AG04449 (cell line): ENCODE measurements at regions not wholly inside any gene's neighbourhood (a gene's known extent, or its start where the extent isn't known, plus 50 kb on each side); places are given as distances from the start of the nearest gene placed in this dataset.
A peak's percentile ranks its signal among the peaks of the same experiment; 100 is the strongest.

Experiments
- CTCF ChIA-PET: fragments of 350-600 bp; formaldehyde crosslinking; extraction: SDS; loops from one replicate; lab custom pipeline; 2021; ENCODE audit warnings: antibody characterized with exemption; lab: Yijun Ruan, JAX
- POLR2A ChIA-PET: fragments of 400-600, 350-600 bp; formaldehyde crosslinking; extraction: SDS; loops from one replicate; lab custom pipeline; 2020; ENCODE audit warnings: antibody characterized with exemption, inconsistent platforms; lab: Yijun Ruan, JAX
- DNase-seq: peaks from one replicate; pipeline ENCODE4 v3.0.0-alpha.2; 2010; ENCODE audit warnings: low read depth, low spot score
- H3K4me3 ChIP-seq: 2 replicates; pipeline ENCODE4 v1.5.1; 2011; ENCODE audit warnings: low read depth, mild to moderate bottlenecking, control low read depth, low read length
- TF ChIP-seq, protein P1 (sequence below): IDR thresholded peaks from one replicate; pipeline ENCODE4 v1.5.1; 2011; ENCODE audit warnings: mild to moderate bottlenecking, moderate library complexity, low read length, control low read depth, inconsistent platforms; ENCODE audit not compliant: insufficient read depth; ENCODE audit errors: missing control alignments

DNA sequence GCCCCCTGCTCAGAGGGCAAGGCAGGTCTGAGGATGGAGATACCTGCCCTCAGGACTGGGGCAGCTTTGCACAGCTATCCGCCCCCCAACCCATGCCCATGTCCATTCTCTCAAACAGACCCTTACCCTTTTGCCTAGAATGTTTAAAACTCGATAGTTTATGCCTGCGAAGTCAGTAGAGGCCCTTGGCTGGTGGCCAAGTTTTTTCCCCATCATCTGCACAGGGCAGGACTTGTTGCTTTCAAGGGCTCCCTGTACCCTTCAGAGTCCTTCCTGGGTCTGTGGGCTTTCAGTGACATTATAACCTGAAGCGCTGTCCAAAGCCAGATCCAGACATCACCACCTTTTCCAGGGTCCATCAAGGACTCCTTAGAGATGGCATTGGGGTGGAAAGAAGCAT, 148.7 kb upstream of the ZNF644 start:
- ChIA-PET CTCF (interaction anchor here (2.0 kb wide), 1 partner anchor 109 kb away, joined by 13 read pairs; no protein-coding TSS in a partner anchor), POLR2A (no interaction called here)
- no peak overlapping the region for H3K4me3 ChIP-seq
- TF ChIP-seq, protein P1, sequence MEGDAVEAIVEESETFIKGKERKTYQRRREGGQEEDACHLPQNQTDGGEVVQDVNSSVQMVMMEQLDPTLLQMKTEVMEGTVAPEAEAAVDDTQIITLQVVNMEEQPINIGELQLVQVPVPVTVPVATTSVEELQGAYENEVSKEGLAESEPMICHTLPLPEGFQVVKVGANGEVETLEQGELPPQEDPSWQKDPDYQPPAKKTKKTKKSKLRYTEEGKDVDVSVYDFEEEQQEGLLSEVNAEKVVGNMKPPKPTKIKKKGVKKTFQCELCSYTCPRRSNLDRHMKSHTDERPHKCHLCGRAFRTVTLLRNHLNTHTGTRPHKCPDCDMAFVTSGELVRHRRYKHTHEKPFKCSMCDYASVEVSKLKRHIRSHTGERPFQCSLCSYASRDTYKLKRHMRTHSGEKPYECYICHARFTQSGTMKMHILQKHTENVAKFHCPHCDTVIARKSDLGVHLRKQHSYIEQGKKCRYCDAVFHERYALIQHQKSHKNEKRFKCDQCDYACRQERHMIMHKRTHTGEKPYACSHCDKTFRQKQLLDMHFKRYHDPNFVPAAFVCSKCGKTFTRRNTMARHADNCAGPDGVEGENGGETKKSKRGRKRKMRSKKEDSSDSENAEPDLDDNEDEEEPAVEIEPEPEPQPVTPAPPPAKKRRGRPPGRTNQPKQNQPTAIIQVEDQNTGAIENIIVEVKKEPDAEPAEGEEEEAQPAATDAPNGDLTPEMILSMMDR, result no peak
- DNase-seq, result no peak

DNA sequence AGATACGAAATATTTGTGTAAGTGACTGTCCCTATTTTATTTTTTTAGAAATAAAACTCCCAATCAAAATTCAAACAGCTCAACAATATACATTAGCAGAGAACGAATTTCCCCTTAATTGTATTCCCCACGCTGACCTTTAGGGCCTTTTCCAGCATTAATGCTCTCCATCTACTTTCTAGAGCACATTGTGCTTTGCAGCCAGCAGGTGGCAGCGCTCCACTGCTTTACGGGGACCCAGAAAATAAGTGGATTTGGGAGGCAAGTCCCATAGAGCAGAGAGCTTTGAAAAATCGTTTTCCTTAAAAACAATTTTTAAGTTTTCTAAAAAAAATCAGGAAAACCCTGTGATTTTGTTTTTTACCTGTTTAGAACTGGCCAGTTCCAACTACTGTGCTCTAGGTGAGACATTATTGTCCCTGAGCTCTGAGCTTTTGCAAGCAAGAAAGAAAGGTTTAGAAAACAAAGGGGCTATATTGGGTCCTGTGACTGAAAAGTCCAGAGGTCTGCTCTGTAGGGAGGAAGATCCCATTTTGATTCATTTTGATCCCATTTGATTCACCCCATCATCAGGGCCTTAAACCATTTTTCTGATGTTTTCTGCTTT, 144.4 kb upstream of the ZNF644 start:
- no peak for DNase-seq
- TF ChIP-seq, protein P1, result peak; percentile 81
- H3K4me3 ChIP-seq, result no peak overlapping the region
- ChIA-PET POLR2A (no interaction called here), CTCF (interaction anchor here (0.6 to 5.1 kb wide), 46 partner anchors 10 to 1386 kb away, joined by 3 to 107 read pairs (median 4); no protein-coding TSS in a partner anchor)

DNA sequence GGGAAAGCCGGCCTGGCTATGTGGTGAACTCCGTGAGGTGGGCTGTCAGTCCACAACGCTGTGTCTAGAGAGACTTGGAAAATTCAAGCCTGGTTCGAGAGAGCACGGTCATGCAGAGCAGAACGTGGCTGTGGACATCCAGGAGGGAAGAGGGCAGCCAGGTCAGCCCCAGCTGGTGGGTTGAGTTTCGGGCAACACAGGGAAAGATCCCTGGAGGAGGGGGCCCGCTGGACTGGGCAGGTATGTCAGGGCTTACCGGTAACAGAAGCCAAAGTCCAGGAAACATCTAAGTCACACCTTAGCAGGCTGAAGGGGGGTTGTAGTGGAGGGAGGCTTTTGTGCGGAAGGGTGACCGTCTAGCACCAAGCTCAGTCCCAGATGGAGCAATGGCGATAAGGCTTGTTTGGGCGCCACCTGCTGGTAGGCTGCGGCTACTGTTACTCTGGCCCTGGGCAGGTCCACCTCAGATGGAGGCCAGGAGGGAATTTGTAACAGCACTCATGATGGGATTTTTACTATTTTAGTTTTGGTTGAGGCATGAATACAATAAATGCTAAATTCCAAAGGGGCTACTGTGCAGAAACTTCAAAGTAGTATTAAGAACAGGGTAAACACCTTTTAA, 143.3 kb upstream of the ZNF644 start:
- ChIA-PET CTCF (interaction anchor here (0.6 to 5.1 kb wide), 35 partner anchors 10 to 1385 kb away, joined by 3 to 107 read pairs (median 5); no protein-coding TSS in a partner anchor), POLR2A (no interaction called here)
- no peak for DNase-seq
- TF ChIP-seq, protein P1, result peak; percentile 95
- H3K4me3 ChIP-seq, result no peak overlapping the region

DNA sequence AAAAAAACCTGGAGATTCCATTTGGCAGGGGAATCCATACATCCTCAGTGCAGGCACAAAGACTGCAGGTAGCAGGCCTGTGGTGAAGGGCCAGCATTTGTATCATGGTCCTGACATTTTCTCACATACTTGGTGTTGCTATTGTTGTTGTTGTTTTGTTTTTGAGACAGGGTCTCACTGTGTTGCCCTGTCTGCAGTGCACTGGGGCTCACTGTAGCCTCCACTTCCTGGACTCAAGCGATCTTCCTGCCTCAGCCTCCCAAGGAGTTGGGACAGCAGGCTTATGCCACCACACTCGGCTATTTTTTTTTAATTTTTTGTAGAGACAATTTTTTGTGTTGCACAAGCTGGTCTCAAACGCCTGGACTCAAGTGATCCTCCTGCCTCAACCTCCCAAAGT, 140.8 kb upstream of the ZNF644 start:
- TF ChIP-seq, protein P1, result no peak
- H3K4me3 ChIP-seq, result no peak overlapping the region
- ChIA-PET CTCF (interaction anchor here (1.0 to 5.1 kb wide), 3 partner anchors 10 to 582 kb away, joined by 3 to 40 read pairs (median 6); no protein-coding TSS in a partner anchor), POLR2A (no interaction called here)
- DNase-seq, result no peak

DNA sequence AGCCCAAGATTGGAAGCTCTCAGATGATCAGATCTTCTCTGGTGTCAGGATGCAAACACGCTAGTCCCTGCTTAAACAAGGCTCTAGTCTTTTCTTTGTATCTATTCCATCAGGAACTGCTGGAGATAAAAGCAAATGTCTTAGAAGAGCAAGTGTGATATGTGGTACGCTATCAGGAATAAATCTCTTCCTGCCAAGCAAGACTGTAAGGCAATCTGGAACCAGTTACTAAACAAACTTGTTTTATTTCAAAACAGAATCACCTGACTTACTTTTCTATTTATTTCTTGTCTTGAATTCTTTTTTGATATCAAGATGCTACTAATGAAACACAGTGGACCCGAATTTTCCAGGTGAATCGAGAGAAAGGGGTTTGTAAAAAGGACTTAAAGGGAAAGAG, 139.9 kb upstream of the ZNF644 start:
- DNase-seq, result no peak
- TF ChIP-seq, protein P1, result no peak
- ChIA-PET POLR2A (no interaction called here), CTCF (no interaction called here)
- no peak overlapping the region for H3K4me3 ChIP-seq

DNA sequence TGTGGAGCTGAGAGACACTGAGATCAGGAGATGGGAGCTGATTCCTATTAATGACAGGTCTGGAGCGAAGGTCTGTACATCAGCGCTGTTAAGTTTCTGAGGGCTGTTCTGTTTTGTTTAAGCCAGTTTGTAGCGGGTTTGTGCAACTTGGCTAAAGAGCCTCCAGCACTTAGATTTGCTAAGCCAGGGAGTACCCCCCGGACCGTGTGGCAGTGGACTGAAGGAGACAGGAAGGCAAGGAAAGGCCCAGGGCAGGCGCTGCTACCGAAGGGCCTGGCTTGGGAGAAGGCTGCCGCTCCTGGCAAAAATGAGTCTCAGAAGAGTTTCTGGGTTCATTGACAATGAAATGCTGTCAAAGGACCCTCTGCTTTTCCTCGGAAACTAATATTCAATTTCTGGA, 139.3 kb upstream of the ZNF644 start:
- DNase-seq, result no peak
- ChIA-PET POLR2A (no interaction called here), CTCF (no interaction called here)
- TF ChIP-seq, protein P1, result no peak
- no peak overlapping the region for H3K4me3 ChIP-seq
